GM19452 (cell line): ENCODE measurements at regions not wholly inside any gene's neighbourhood (a gene's known extent, or its start where the extent isn't known, plus 50 kb on each side); places are given as distances from the start of the nearest gene placed in this dataset.

ENCODE experiments used
- ATAC-seq: cut with Tn5 transposase; IDR thresholded peaks from one replicate; pipeline ENCODE4 v1.9.1; 2021; ENCODE audit not compliant: unreplicated experiment

GRCh38 chr20:39152126-39152525 lies 190.0 kb downstream of the DHX35 start:
- no peak for ATAC-seq

GRCh38 chr20:39150501-39150900 lies 188.4 kb downstream of the DHX35 start:
- no peak for ATAC-seq

- ATAC-seq = no peak
Observed at GRCh38 chr20:39146394-39146793, 184.2 kb downstream of the DHX35 start.

- ATAC-seq = no peak
Observed at GRCh38 chr20:39145921-39146320, 183.8 kb downstream of the DHX35 start.

- ATAC-seq = no peak
Observed at GRCh38 chr20:39144757-39145156, 182.6 kb downstream of the DHX35 start.

- ATAC-seq = no peak
Observed at GRCh38 chr20:39142407-39143096, 180.4 kb downstream of the DHX35 start.

- no peak for ATAC-seq
Observed at GRCh38 chr20:39137299-39137698, 175.2 kb downstream of the DHX35 start.

- ATAC-seq = no peak
Observed at GRCh38 chr20:39136798-39137197, 174.7 kb downstream of the DHX35 start.

- ATAC-seq = no peak
Observed at GRCh38 chr20:39135885-39136544, 173.9 kb downstream of the DHX35 start.

GRCh38 chr20:39133201-39133600 lies 171.1 kb downstream of the DHX35 start:
- no peak for ATAC-seq

GRCh38 chr20:39132511-39132910 lies 170.4 kb downstream of the DHX35 start:
- ATAC-seq = no peak

- no peak for ATAC-seq
Observed at GRCh38 chr20:39132093-39132492, 169.9 kb downstream of the DHX35 start.

GRCh38 chr20:39130627-39131026 lies 168.5 kb downstream of the DHX35 start:
- ATAC-seq = no peak

GRCh38 chr20:39129523-39129922 lies 167.4 kb downstream of the DHX35 start:
- no peak for ATAC-seq

GRCh38 chr20:39124064-39124463 lies 161.9 kb downstream of the DHX35 start:
- ATAC-seq = no peak

- ATAC-seq = no peak
Observed at GRCh38 chr20:39123185-39123557, 161.0 kb downstream of the DHX35 start.

- ATAC-seq = no peak
Observed at GRCh38 chr20:39117491-39117890, 155.3 kb downstream of the DHX35 start.

GRCh38 chr20:39116020-39116419 lies 153.9 kb downstream of the DHX35 start:
- no peak for ATAC-seq

GRCh38 chr20:39112178-39112743 lies 150.1 kb downstream of the DHX35 start:
- ATAC-seq = no peak

- no peak for ATAC-seq
Observed at GRCh38 chr20:39111359-39112177, 149.4 kb downstream of the DHX35 start.

- ATAC-seq = no peak
Observed at GRCh38 chr20:39110819-39111136, 148.6 kb downstream of the DHX35 start.
